ENCODE measurements at regions not wholly inside any gene's neighbourhood (a gene's known extent, or its start where the extent isn't known, plus 50 kb on each side); places are given as distances from the start of the nearest gene placed in this dataset.

GRCh38 chr2:185337033-185337432 is 401.6 kb upstream of the FSIP2 start:
- FAIRE-seq, result no peak
- DNase-seq (ENCODE audit: insufficient read length, low spot score), result no peak
- TF ChIP-seq POLR2A (IDR thresholded peaks at IDR 0.05; ENCODE audit: low read depth, low read length), result no peak

- FAIRE-seq (no peak), DNase-seq (ENCODE audit: insufficient read length, low spot score) (no peak)
- no peak for TF ChIP-seq POLR2A (IDR thresholded peaks at IDR 0.05; ENCODE audit: low read depth, low read length)
Observed at GRCh38 chr2:185338104-185338503, 400.5 kb upstream of the FSIP2 start.

GRCh38 chr2:185347445-185347844 is 391.2 kb upstream of the FSIP2 start:
- no peak for FAIRE-seq
- TF ChIP-seq POLR2A (IDR thresholded peaks at IDR 0.05; ENCODE audit: low read depth, low read length), result no peak
- no peak for DNase-seq (ENCODE audit: insufficient read length, low spot score)

GRCh38 chr2:185360776-185361175 is 377.8 kb upstream of the FSIP2 start:
- no peak for DNase-seq (ENCODE audit: insufficient read length, low spot score)
- no peak for TF ChIP-seq POLR2A (IDR thresholded peaks at IDR 0.05; ENCODE audit: low read depth, low read length)
- no peak for FAIRE-seq

GRCh38 chr2:185372188-185372587 is 366.4 kb upstream of the FSIP2 start:
- TF ChIP-seq POLR2A (IDR thresholded peaks at IDR 0.05; ENCODE audit: low read depth, low read length), result no peak
- no peak for FAIRE-seq
- DNase-seq (ENCODE audit: insufficient read length, low spot score), result no peak

GRCh38 chr2:185373229-185373628 is 365.4 kb upstream of the FSIP2 start:
- no peak for TF ChIP-seq POLR2A (IDR thresholded peaks at IDR 0.05; ENCODE audit: low read depth, low read length)
- DNase-seq (ENCODE audit: insufficient read length, low spot score), result no peak
- FAIRE-seq, result no peak

GRCh38 chr2:185374878-185375277 is 363.7 kb upstream of the FSIP2 start:
- no peak for TF ChIP-seq POLR2A (IDR thresholded peaks at IDR 0.05; ENCODE audit: low read depth, low read length)
- DNase-seq (ENCODE audit: insufficient read length, low spot score) (no peak), FAIRE-seq (no peak)

- DNase-seq (ENCODE audit: insufficient read length, low spot score) (no peak), FAIRE-seq (no peak)
- TF ChIP-seq POLR2A (IDR thresholded peaks at IDR 0.05; ENCODE audit: low read depth, low read length), result no peak
Observed at GRCh38 chr2:185375731-185376130, 362.9 kb upstream of the FSIP2 start.

GRCh38 chr2:185381631-185382030 is 357.0 kb upstream of the FSIP2 start:
- no peak for DNase-seq (ENCODE audit: insufficient read length, low spot score)
- no peak for TF ChIP-seq POLR2A (IDR thresholded peaks at IDR 0.05; ENCODE audit: low read depth, low read length)
- FAIRE-seq, result no peak

- DNase-seq (ENCODE audit: insufficient read length, low spot score) (no peak), FAIRE-seq (no peak)
- TF ChIP-seq POLR2A (IDR thresholded peaks at IDR 0.05; ENCODE audit: low read depth, low read length), result no peak
Observed at GRCh38 chr2:185384822-185385560, 353.6 kb upstream of the FSIP2 start.

- DNase-seq (ENCODE audit: insufficient read length, low spot score), result no peak
- no peak for TF ChIP-seq POLR2A (IDR thresholded peaks at IDR 0.05; ENCODE audit: low read depth, low read length)
- FAIRE-seq, result no peak
Observed at GRCh38 chr2:185388226-185388625, 350.4 kb upstream of the FSIP2 start.

- FAIRE-seq, result no peak
- no peak for TF ChIP-seq POLR2A (IDR thresholded peaks at IDR 0.05; ENCODE audit: low read depth, low read length)
Observed at GRCh38 chr2:185391543-185391942, 347.1 kb upstream of the FSIP2 start.

GRCh38 chr2:185393091-185393490 is 345.5 kb upstream of the FSIP2 start:
- TF ChIP-seq POLR2A (IDR thresholded peaks at IDR 0.05; ENCODE audit: low read depth, low read length), result no peak
- no peak for DNase-seq (ENCODE audit: insufficient read length, low spot score)
- FAIRE-seq, result no peak

More at GRCh38 chr2:185391543-185391942, 347.1 kb upstream of the FSIP2 start:
- DNase-seq (ENCODE audit: insufficient read length, low spot score), result no peak

- FAIRE-seq (no peak), DNase-seq (ENCODE audit: insufficient read length, low spot score) (no peak)
- TF ChIP-seq POLR2A (IDR thresholded peaks at IDR 0.05; ENCODE audit: low read depth, low read length), result no peak
Observed at GRCh38 chr2:185402474-185402873, 336.1 kb upstream of the FSIP2 start.

- no peak for FAIRE-seq
- no peak for DNase-seq (ENCODE audit: insufficient read length, low spot score)
- no peak for TF ChIP-seq POLR2A (IDR thresholded peaks at IDR 0.05; ENCODE audit: low read depth, low read length)
Observed at GRCh38 chr2:185404578-185404977, 334.0 kb upstream of the FSIP2 start.
